GM18499 (cell line): ENCODE measurements at regions not wholly inside any gene's neighbourhood (a gene's known extent, or its start where the extent isn't known, plus 50 kb on each side); places are given as distances from the start of the nearest gene placed in this dataset.

ENCODE experiments used
- ATAC-seq: cut with Tn5 transposase; IDR thresholded peaks from one replicate; pipeline ENCODE4 v1.9.1; 2021; ENCODE audit warnings: moderate number of reproducible peaks; ENCODE audit not compliant: insufficient read depth, unreplicated experiment

DNA sequence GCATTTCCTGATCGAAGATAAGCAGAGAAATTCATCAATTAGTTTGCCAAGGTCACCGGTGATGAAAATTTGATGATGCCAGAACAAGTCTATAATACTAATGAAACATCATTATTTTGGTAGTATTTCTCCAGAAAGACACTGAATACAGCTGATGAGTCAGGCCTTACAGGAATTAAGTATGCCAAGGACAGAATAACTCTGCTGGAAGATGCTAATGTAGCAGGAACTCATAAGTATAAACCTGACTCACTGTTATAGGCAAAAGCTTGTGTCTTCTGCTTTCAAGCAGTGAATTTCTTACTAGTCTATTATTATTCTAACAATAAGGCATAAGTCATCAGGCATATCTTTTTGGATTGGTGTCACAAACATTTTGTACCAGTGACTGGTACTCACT, 1825.1 kb upstream of the IGFBP7 start:
- no peak for ATAC-seq

GRCh38 chr4:58936436-58936835, 1826.3 kb upstream of the IGFBP7 start:
- ATAC-seq: no peak

DNA sequence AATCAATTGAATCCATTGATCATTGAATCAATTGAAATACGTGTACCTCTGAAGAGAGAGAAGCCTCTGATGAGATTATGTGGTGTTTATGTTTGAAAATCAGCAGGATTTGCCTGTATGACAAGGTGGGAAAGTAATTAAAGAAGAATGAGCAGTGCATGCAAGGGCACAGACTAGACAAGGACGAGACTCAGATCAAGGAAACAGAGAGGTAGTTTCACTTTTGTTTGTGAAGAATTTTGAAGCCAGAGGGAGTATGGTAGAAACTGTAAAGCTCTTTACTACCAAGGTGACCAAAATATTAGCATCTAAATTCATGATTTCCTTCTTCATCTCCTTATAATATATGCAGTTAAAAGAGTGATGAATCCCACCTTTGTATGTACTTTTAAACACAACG, 1830.0 kb upstream of the IGFBP7 start:
- no peak for ATAC-seq

- ATAC-seq: no peak
These were observed 1831.1 kb upstream of the IGFBP7 start for GRCh38 chr4:58941286-58941685.

GRCh38 chr4:58953575-58953974, 1843.4 kb upstream of the IGFBP7 start:
- no peak for ATAC-seq

DNA sequence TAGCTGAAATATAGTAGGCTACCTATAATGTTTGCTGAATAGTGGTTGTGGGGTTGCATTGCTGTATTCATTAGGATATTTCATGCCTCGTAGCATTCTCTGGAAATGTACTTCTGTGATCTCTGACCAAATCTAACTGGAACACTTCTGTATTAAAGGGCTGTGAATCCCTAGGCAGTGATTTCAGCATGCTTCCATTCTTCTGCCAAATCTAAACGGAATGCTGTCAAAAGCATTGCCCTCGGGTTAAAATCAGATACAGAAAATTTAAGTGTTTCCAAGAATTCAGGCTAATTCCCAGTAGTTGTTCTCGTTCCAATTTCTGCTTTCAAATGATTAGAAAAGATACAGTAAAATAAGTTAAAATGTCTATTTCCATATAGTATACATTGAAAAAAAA, 1847.5 kb upstream of the IGFBP7 start:
- no peak for ATAC-seq

GRCh38 chr4:58961283-58961682, 1851.1 kb upstream of the IGFBP7 start:
- no peak for ATAC-seq

DNA sequence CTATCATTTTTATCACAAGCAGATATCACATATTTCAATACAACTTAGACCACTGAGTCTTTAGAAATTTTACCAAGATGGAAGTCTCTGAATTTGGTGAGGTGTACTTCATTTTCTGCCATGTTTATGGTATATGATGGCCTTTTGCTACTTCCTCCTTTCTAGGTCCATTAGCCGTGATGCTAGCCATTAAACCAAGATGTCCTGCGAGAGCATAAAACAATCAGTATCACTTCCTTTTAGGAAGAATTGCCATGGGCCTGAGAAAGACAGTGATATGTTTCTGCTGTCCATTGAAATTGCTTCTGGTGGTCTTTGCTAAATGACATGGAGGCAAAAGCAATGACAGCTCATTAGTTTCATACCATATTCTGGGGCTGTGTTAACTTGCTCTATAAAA, 1851.7 kb upstream of the IGFBP7 start:
- ATAC-seq: no peak

DNA sequence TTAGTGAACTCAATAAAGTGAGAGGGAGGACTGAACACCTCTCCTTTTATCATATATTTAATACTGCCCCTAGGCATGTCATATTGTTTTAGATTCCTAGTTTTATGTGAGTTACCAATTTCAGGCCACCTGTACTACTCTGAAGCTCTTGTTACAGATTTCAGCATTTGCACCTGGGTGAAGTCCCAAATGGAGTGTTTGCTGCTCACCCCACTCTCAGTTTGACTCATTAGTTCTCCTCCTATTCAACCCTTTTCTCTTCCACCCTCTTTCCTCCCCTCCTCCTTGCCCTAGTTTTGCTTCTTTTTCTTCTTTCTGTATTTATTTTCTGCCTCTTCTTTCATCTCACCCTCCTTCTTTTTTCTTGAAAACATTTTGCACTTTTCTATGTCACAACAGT, 1852.2 kb upstream of the IGFBP7 start:
- no peak for ATAC-seq

- ATAC-seq: no peak
These were observed 1871.6 kb upstream of the IGFBP7 start for GRCh38 chr4:58981828-58982227.

DNA sequence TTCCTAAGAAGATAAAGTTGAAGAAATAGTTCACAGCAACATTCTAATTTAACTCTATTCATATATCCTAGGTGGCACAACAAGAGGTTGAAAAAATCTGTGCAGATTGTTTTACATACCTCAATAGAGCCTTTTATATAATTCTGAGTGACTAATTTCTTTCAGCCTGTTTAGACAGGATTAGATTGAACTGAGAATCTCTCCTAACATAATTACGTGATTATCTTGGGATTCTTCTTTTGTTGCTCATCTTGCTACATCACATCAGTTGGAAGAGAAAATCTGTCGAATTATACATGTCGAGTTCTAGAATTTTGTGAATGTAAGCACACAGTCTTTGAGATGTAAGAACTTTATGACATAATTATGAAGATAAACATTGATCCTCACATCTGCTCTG, 1873.7 kb upstream of the IGFBP7 start:
- no peak for ATAC-seq

- no peak for ATAC-seq
These were observed 1892.0 kb upstream of the IGFBP7 start for GRCh38 chr4:59002148-59002547.

- ATAC-seq: no peak
These were observed 1914.1 kb upstream of the IGFBP7 start for GRCh38 chr4:59024257-59024656.

GRCh38 chr4:59037812-59038211, 1927.6 kb upstream of the IGFBP7 start:
- ATAC-seq: no peak

DNA sequence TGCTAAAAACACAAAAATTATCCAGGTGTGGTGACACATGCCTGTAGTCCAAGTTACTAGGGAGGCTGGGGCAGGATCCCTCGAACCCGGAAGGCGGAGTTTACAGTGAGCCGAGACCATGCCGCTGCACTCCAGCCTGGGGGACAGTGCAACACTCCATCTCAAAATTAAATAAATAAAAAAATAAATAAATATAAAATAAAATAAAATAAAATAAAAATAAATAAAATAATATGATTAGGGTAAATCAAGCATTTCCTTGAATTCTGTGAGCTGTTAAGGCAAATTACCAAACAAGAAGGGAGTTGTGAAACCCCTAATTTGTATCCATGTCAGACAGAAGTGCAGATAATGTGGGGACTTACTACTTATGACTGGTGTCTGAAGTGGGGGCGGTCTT, 1928.9 kb upstream of the IGFBP7 start:
- no peak for ATAC-seq

GRCh38 chr4:59044286-59044900, 1934.2 kb upstream of the IGFBP7 start:
- no peak for ATAC-seq

DNA sequence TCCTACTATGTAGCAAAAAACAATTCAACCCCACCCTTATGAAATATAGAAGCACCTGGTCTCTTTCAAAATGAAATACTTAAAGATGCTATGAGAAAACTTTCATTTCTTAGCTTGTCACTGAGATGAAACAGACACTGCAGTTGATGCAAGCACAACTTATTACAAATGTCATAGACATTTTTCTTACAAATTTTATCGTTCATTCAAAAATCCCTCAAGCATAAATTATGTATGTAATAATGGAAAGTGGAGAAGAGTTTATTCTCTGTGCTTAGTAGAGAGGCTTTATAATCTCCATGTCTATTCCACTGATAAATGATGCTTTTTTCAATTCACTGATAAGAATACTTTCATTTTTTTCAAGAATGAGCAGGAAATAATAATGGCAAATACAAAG, 1943.9 kb upstream of the IGFBP7 start:
- no peak for ATAC-seq

- no peak for ATAC-seq
These were observed 1947.6 kb upstream of the IGFBP7 start for GRCh38 chr4:59057804-59058203.

GRCh38 chr4:59058543-59058942, 1948.4 kb upstream of the IGFBP7 start:
- no peak for ATAC-seq

DNA sequence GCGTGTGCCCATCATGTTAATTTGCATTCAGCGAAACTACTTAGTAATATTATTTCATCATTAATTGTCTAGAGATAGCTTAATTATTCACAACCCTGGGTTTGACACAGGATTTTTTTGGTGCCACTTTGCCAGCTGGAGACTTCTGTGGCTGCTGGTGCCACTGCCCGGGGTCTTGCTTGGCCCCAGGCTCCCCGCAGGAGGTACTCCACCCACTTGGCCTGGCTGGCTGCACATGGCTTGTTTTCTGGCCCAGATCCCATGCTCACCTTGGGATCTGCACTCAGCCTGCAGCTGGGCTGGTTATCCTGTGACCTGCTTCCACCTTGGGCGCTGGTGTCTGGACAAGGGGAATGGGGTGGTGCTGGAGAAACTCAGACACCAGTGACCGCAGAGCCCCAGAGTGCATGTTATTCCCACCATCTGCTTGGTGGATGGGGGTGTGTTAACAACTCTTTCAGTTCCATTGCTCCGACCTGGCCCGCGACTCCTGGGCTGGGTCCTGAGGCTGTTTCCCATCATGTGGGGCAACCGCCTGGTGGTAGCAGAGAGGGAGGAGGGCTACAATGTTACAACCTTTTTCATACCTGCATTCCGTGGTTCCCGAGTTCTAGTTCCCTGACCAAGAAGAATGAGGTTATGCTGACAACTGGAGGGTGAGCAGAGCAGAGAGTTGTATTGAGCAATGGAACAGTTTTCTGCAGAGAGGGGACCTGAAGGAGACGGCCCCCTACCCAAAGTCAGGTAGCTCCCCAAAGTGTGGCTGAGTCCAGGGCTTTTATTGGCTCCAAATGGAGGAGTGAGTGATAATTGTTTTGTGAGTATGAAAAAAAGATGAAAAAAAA, 1950.0 kb upstream of the IGFBP7 start:
- no peak for ATAC-seq

DNA sequence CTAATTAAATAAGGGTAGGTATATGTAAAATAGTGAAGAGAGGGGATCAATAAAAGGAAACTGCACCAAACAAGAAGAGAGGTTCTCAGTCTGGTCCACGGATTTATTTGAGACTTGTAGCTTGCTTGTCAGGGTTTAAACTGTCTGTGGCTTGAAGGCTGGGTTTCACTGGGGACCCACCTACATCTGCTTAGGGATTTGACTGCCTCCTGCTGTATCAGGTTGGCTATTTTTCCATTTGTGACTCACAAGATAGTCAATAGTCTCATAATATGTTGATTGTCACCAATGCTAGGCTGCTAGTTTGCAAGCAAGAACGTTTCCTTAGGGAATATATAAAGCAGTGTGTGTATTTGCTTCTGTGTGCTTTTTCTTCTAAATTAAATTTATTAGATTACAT, 1950.7 kb upstream of the IGFBP7 start:
- ATAC-seq: no peak
